Left ventricle myocardium superior (tissue), 1 donor: ENCODE measurements at regions not wholly inside any gene's neighbourhood (a gene's known extent, or its start where the extent isn't known, plus 50 kb on each side); places are given as distances from the start of the nearest gene placed in this dataset.
A peak's percentile ranks its signal among the peaks of the same experiment; 100 is the strongest.

Source experiments
- ATAC-seq: fragments of 200-7000 bp; cut with Tn5 transposase; one replicate; pipeline ENCODE4 v1.9.1; 2020; ENCODE audit warnings: mild to moderate bottlenecking, moderate library complexity
- DNase-seq: peaks from one replicate; pipeline ENCODE4 v3.0.0-alpha.2; 2020
- intact Hi-C: fragments of 100-400 bp; cut with micrococcal nuclease; formaldehyde crosslinking; loops from one replicate; pipeline ENCODE4 v1.11.0; 2022
- donor health status: DM: no; HTN: yes; CAD: no; lungs with severe emphysema.

GRCh38 chr11:91846002-91846401 lies 378.6 kb upstream of the FAT3 start:
- no peak for DNase-seq
- ATAC-seq, result no peak
- intact Hi-C loops, result no loop called here

- intact Hi-C loops, result no loop called here
- ATAC-seq, result no peak
- DNase-seq, result no peak
Measured at GRCh38 chr11:91840640-91841240, 383.9 kb upstream of the FAT3 start.

GRCh38 chr11:91837411-91838330 lies 386.9 kb upstream of the FAT3 start:
- no peak for ATAC-seq
- intact Hi-C loops, result no loop called here

GRCh38 chr11:91835051-91835560 lies 389.5 kb upstream of the FAT3 start:
- intact Hi-C loops, result no loop called here
- ATAC-seq, result no peak

More at GRCh38 chr11:91837411-91838330, 386.9 kb upstream of the FAT3 start:
- DNase-seq, result no peak

GRCh38 chr11:91828901-91829300 lies 395.7 kb upstream of the FAT3 start:
- intact Hi-C loops, result loop anchor here (10.0 kb wide), 1 partner anchor 54 kb away; no protein-coding TSS in a partner anchor
- DNase-seq (no peak), ATAC-seq (no peak)

More at GRCh38 chr11:91835051-91835560, 389.5 kb upstream of the FAT3 start:
- no peak for DNase-seq

GRCh38 chr11:91825777-91826176 lies 398.8 kb upstream of the FAT3 start:
- no peak for DNase-seq
- intact Hi-C loops, result loop anchor here (10.0 kb wide), 1 partner anchor 51 kb away; no protein-coding TSS in a partner anchor
- no peak for ATAC-seq

- ATAC-seq (no peak), DNase-seq (no peak)
- intact Hi-C loops, result loop anchor here (10.0 kb wide), 1 partner anchor 49 kb away; no protein-coding TSS in a partner anchor
Measured at GRCh38 chr11:91823252-91823830, 401.3 kb upstream of the FAT3 start.

GRCh38 chr11:91822805-91823204 lies 401.8 kb upstream of the FAT3 start:
- ATAC-seq, result no peak
- intact Hi-C loops, result loop anchor here (10.0 kb wide), 1 partner anchor 48 kb away; no protein-coding TSS in a partner anchor
- DNase-seq, result no peak

GRCh38 chr11:91820709-91821108 lies 403.9 kb upstream of the FAT3 start:
- ATAC-seq, result no peak
- intact Hi-C loops, result loop anchor here (10.0 kb wide), 1 partner anchor 46 kb away; no protein-coding TSS in a partner anchor
- no peak for DNase-seq

GRCh38 chr11:91819777-91820176 lies 404.8 kb upstream of the FAT3 start:
- ATAC-seq, result no peak
- intact Hi-C loops, result loop anchor here (10.0 kb wide), 1 partner anchor 45 kb away; no protein-coding TSS in a partner anchor
- no peak for DNase-seq

GRCh38 chr11:91819195-91819594 lies 405.4 kb upstream of the FAT3 start:
- intact Hi-C loops, result no loop called here
- no peak for ATAC-seq
- no peak for DNase-seq

GRCh38 chr11:91817996-91818395 lies 406.6 kb upstream of the FAT3 start:
- DNase-seq, result no peak

GRCh38 chr11:91813263-91813662 lies 411.4 kb upstream of the FAT3 start:
- DNase-seq (no peak), ATAC-seq (no peak)
- intact Hi-C loops, result no loop called here

More at GRCh38 chr11:91817996-91818395, 406.6 kb upstream of the FAT3 start:
- intact Hi-C loops, result no loop called here
- no peak for ATAC-seq

- ATAC-seq, result no peak
- intact Hi-C loops, result no loop called here
- DNase-seq, result no peak
Measured at GRCh38 chr11:91810871-91811270, 413.7 kb upstream of the FAT3 start.

GRCh38 chr11:91805293-91805692 lies 419.3 kb upstream of the FAT3 start:
- ATAC-seq (no peak), DNase-seq (no peak)
- intact Hi-C loops, result no loop called here

GRCh38 chr11:91804042-91804441 lies 420.6 kb upstream of the FAT3 start:
- no peak for DNase-seq
- ATAC-seq, result no peak
- intact Hi-C loops, result no loop called here

GRCh38 chr11:91802475-91802874 lies 422.1 kb upstream of the FAT3 start:
- no peak for ATAC-seq

GRCh38 chr11:91800208-91800914 lies 424.3 kb upstream of the FAT3 start:
- intact Hi-C loops, result no loop called here
- peak; percentile 48 for DNase-seq
- peak; percentile 72 for ATAC-seq

More at GRCh38 chr11:91802475-91802874, 422.1 kb upstream of the FAT3 start:
- intact Hi-C loops, result no loop called here
- no peak for DNase-seq

- DNase-seq, result no peak
- intact Hi-C loops, result no loop called here
- ATAC-seq, result no peak
Measured at GRCh38 chr11:91798240-91798639, 426.4 kb upstream of the FAT3 start.
